ENCODE measurements at regions not wholly inside any gene's neighbourhood (a gene's known extent, or its start where the extent isn't known, plus 50 kb on each side); places are given as distances from the start of the nearest gene placed in this dataset.

- H3K9me3 ChIP-seq (ENCODE audit: control insufficient read depth, low read length) = no peaks in the 10 kb centered on the region
- Mint-ChIP-seq H3K9me3 (no peaks in the 10 kb centered on the region), H3K4me1 (peaks cover 27% of the 10 kb centered on the region), H3K27ac (no peak overlapping the region), H3K27me3 (ENCODE audit: insufficient read depth) (no peaks in the 10 kb centered on the region), H3K4me3 (no peak overlapping the region), H3K36me3 (ENCODE audit: low read depth) (no peaks in the 10 kb centered on the region)
- no peak overlapping the region for H3K27ac ChIP-seq (ENCODE audit: low read depth, low read length)
- H3K9ac ChIP-seq (ENCODE audit: extremely low read depth, low read length, poor library complexity, severe bottlenecking) = no peak overlapping the region
- no peak for TF ChIP-seq CTCF (conservative IDR thresholded peaks at IDR 0.05)
- no peaks in the 10 kb centered on the region for H3K27me3 ChIP-seq (ENCODE audit: control insufficient read depth, insufficient read depth, low read length, poor library complexity, severe bottlenecking)
- DNase-seq = no peak
- 91 to 96% methylated on average over 3 to 4 of the region's 4 CpGs for WGBS, 2 experiments (ENCODE audit: insufficient coverage in 1 of 2, insufficient read length in 1 of 2)
- peaks cover 6% of the 10 kb centered on the region for H3K4me1 ChIP-seq (ENCODE audit: control insufficient read depth, insufficient read depth, low read length)
- no peak overlapping the region for H3K4me3 ChIP-seq (ENCODE audit: low read length)
- H3K36me3 ChIP-seq (ENCODE audit: control insufficient read depth, insufficient read depth, low read length) = no peaks in the 10 kb centered on the region
Measured at GRCh38 chr1:201758499-201759050, 70.4 kb upstream of the IPO9 start.

GRCh38 chr1:201759194-201759815 lies 69.7 kb upstream of the IPO9 start:
- Histone ChIP-seq H3K36me3 (ENCODE audit: control insufficient read depth, insufficient read depth, low read length) (no peaks in the 10 kb centered on the region), H3K9me3 (ENCODE audit: control insufficient read depth, low read length) (no peaks in the 10 kb centered on the region), H3K27ac (ENCODE audit: low read depth, low read length) (no peak overlapping the region), H3K4me1 (ENCODE audit: control insufficient read depth, insufficient read depth, low read length) (peaks cover 9% of the 10 kb centered on the region), H3K9ac (ENCODE audit: extremely low read depth, low read length, poor library complexity, severe bottlenecking) (no peak overlapping the region), H3K27me3 (ENCODE audit: control insufficient read depth, insufficient read depth, low read length, poor library complexity, severe bottlenecking) (no peaks in the 10 kb centered on the region), H3K4me3 (ENCODE audit: low read length) (no peak overlapping the region)
- no peak for TF ChIP-seq CTCF (conservative IDR thresholded peaks at IDR 0.05)
- DNase-seq = no peak
- H3K4me3 Mint-ChIP-seq = no peak overlapping the region
- no peak overlapping the region for H3K27ac Mint-ChIP-seq
- H3K27me3 Mint-ChIP-seq (ENCODE audit: insufficient read depth) = no peaks in the 10 kb centered on the region
- peaks cover 25% of the 10 kb centered on the region for H3K4me1 Mint-ChIP-seq
- 88 to 93% methylated on average over 3 of the region's 3 CpGs for WGBS, 2 experiments (ENCODE audit: insufficient coverage in 1 of 2, insufficient read length in 1 of 2)
- no peaks in the 10 kb centered on the region for H3K9me3 Mint-ChIP-seq
- H3K36me3 Mint-ChIP-seq (ENCODE audit: low read depth) = no peaks in the 10 kb centered on the region

GRCh38 chr1:201760516-201760915 lies 68.4 kb upstream of the IPO9 start:
- H3K4me1 ChIP-seq (ENCODE audit: control insufficient read depth, insufficient read depth, low read length) = peaks cover 9% of the 10 kb centered on the region
- Mint-ChIP-seq H3K4me3 (no peak overlapping the region), H3K36me3 (ENCODE audit: low read depth) (no peaks in the 10 kb centered on the region), H3K9me3 (no peaks in the 10 kb centered on the region), H3K27ac (no peak overlapping the region), H3K4me1 (peaks cover 24% of the 10 kb centered on the region), H3K27me3 (ENCODE audit: insufficient read depth) (no peaks in the 10 kb centered on the region)
- no peaks in the 10 kb centered on the region for H3K27me3 ChIP-seq (ENCODE audit: control insufficient read depth, insufficient read depth, low read length, poor library complexity, severe bottlenecking)
- no peak for DNase-seq
- no peak overlapping the region for H3K27ac ChIP-seq (ENCODE audit: low read depth, low read length)
- no peaks in the 10 kb centered on the region for H3K9me3 ChIP-seq (ENCODE audit: control insufficient read depth, low read length)
- H3K36me3 ChIP-seq (ENCODE audit: control insufficient read depth, insufficient read depth, low read length) = no peaks in the 10 kb centered on the region
- no peak for TF ChIP-seq CTCF (conservative IDR thresholded peaks at IDR 0.05)
- no peak overlapping the region for H3K9ac ChIP-seq (ENCODE audit: extremely low read depth, low read length, poor library complexity, severe bottlenecking)
- WGBS, 2 experiments (ENCODE audit: insufficient coverage in 1 of 2, insufficient read length in 1 of 2) = 44% methylated on average over 1 of the region's 1 CpG; no CpG with 5 or more reads in 1 of the 2 experiments
- H3K4me3 ChIP-seq (ENCODE audit: low read length) = no peak overlapping the region
